Neural progenitor cell (in vitro differentiated cells): ENCODE measurements at regions not wholly inside any gene's neighbourhood (a gene's known extent, or its start where the extent isn't known, plus 50 kb on each side); places are given as distances from the start of the nearest gene placed in this dataset.

Experiments used
- CTCF ChIP-seq: fragments of 200-600 bp; sonication (generic); IDR thresholded peaks from 2 replicates; pipeline ENCODE4 v1.5.1; 2017; ENCODE audit warnings: antibody characterized with exemption, mild to moderate bottlenecking
- EZH2 ChIP-seq: fragments of 200-600 bp; sonication (generic); IDR thresholded peaks from 2 replicates; pipeline ENCODE4 v1.6.1; 2017; ENCODE audit warnings: antibody characterized with exemption, mild to moderate bottlenecking, moderate library complexity
- EZH2phosphoT487 ChIP-seq: fragments of 200-600 bp; sonication (generic); IDR thresholded peaks from 2 replicates; pipeline ENCODE4 v1.6.1; 2017; ENCODE audit warnings: antibody characterized with exemption

- TF ChIP-seq CTCF (no peak), EZH2phosphoT487 (no peak), EZH2 (no peak)
Measured at GRCh38 chr13:44843403-44843802, 145.9 kb downstream of the NUFIP1 start.
